ENCODE measurements at regions not wholly inside any gene's neighbourhood (a gene's known extent, or its start where the extent isn't known, plus 50 kb on each side); places are given as distances from the start of the nearest gene placed in this dataset.

- no peak for DNase-seq
- no peak overlapping the region for H3K4me3 ChIP-seq (ENCODE audit: control extremely low read depth in 1 of 5, extremely low read depth in 1 of 5, insufficient read depth in 1 of 5, low read depth in 2 of 5, low read length in 4 of 5)
- H3K9me3 ChIP-seq (ENCODE audit: control extremely low read depth in 1 of 3, control insufficient read depth in 2 of 3, insufficient read depth in 1 of 3, low read length in 2 of 3), result no peaks in the 10 kb centered on the region
- ChIA-PET CTCF (no interaction called here), POLR2A (no interaction called here)
- no peak overlapping the region for H3K27ac ChIP-seq (ENCODE audit: low read length in 2 of 2)
- H3K27me3 ChIP-seq (replicated peaks in 1 of 4; ENCODE audit: control extremely low read depth in 1 of 4, control insufficient read depth in 3 of 4, insufficient read depth in 4 of 4, low read length in 3 of 4), result no peaks in the 10 kb centered on the region
- no peak overlapping the region for H3K27ac Mint-ChIP-seq
- no peak overlapping the region for H3K4me2 ChIP-seq (replicated peaks; ENCODE audit: low read depth, low read length, poor library complexity, severe bottlenecking)
- H4K20me1 ChIP-seq (ENCODE audit: control insufficient read depth, insufficient read depth, low read length, poor library complexity, severe bottlenecking), result no peaks in the 10 kb centered on the region
- no peak overlapping the region for H3K4me3 Mint-ChIP-seq
- peaks cover under 1% of the 10 kb centered on the region for H3K9me3 Mint-ChIP-seq (ENCODE audit: insufficient read depth)
- no peaks in the 10 kb centered on the region for H3K4me1 Mint-ChIP-seq
- 46% methylated on average over 5 of the region's 6 CpGs for WGBS (ENCODE audit: insufficient coverage)
- no peak for ATAC-seq (ENCODE audit: low read depth)
- intact Hi-C loops (cut with micrococcal nuclease), result no loop called here
- no peak overlapping the region for H2AFZ ChIP-seq (ENCODE audit: insufficient read depth, low read depth, low read length, poor library complexity, severe bottlenecking)
- H3K79me2 ChIP-seq (ENCODE audit: control insufficient read depth, insufficient read depth, low read length), result no peaks in the 10 kb centered on the region
- H3K36me3 ChIP-seq (replicated peaks in 1 of 2; ENCODE audit: control extremely low read depth in 1 of 2, control insufficient read depth in 1 of 2, extremely low read depth in 1 of 2, insufficient read depth in 2 of 2, low read length in 1 of 2), result no peaks in the 10 kb centered on the region
- no peak overlapping the region for H3K9ac ChIP-seq (ENCODE audit: low read length)
- TF ChIP-seq EZH2 (IDR thresholded peaks at IDR 0.05; ENCODE audit: borderline replicate concordance, insufficient read depth, low read depth, low read length, poor library complexity, severe bottlenecking), result no peak
- TF ChIP-seq, protein P1, sequence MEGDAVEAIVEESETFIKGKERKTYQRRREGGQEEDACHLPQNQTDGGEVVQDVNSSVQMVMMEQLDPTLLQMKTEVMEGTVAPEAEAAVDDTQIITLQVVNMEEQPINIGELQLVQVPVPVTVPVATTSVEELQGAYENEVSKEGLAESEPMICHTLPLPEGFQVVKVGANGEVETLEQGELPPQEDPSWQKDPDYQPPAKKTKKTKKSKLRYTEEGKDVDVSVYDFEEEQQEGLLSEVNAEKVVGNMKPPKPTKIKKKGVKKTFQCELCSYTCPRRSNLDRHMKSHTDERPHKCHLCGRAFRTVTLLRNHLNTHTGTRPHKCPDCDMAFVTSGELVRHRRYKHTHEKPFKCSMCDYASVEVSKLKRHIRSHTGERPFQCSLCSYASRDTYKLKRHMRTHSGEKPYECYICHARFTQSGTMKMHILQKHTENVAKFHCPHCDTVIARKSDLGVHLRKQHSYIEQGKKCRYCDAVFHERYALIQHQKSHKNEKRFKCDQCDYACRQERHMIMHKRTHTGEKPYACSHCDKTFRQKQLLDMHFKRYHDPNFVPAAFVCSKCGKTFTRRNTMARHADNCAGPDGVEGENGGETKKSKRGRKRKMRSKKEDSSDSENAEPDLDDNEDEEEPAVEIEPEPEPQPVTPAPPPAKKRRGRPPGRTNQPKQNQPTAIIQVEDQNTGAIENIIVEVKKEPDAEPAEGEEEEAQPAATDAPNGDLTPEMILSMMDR (IDR thresholded peaks at IDR 0.05), result no peak
- no peaks in the 10 kb centered on the region for H3K4me1 ChIP-seq (ENCODE audit: control insufficient read depth in 2 of 2, insufficient read depth in 2 of 2, low read length in 2 of 2)
- H3K27me3 Mint-ChIP-seq, result peaks cover 23% of the 10 kb centered on the region
These were observed 311.2 kb downstream of the AACS start for GRCh38 chr12:125376422-125376821.

DNA sequence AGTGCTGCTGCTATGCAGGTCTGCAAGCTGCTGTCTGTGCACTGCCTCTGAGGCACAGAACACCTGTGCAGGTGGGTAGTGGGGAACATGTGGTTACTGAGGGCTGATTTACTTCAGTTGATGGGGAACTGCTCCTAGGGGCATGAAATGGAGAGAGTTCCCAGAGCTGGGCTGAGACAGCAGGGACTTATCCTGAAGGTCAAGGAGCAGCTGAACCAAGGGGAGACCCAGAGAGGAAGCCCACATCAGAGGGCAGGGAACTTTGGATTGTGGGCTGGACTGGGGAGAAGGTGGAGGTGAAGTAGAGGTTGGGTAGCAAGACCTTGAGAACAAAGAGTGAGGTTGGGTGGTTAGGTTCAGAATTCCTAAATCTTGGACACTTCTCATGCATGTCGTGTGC, 311.9 kb downstream of the AACS start:
- H3K27ac ChIP-seq (ENCODE audit: low read length in 2 of 2), result no peak overlapping the region
- no peaks in the 10 kb centered on the region for H3K9me3 ChIP-seq (ENCODE audit: control extremely low read depth in 1 of 3, control insufficient read depth in 2 of 3, insufficient read depth in 1 of 3, low read length in 2 of 3)
- no peak overlapping the region for H3K4me3 Mint-ChIP-seq
- H2AFZ ChIP-seq (ENCODE audit: insufficient read depth, low read depth, low read length, poor library complexity, severe bottlenecking), result no peak overlapping the region
- peaks cover 23% of the 10 kb centered on the region for H3K27me3 Mint-ChIP-seq
- no peak for ATAC-seq (ENCODE audit: low read depth)
- no peaks in the 10 kb centered on the region for H3K4me1 Mint-ChIP-seq
- H3K36me3 ChIP-seq (replicated peaks in 1 of 2; ENCODE audit: control extremely low read depth in 1 of 2, control insufficient read depth in 1 of 2, extremely low read depth in 1 of 2, insufficient read depth in 2 of 2, low read length in 1 of 2), result no peaks in the 10 kb centered on the region
- POLR2A ChIA-PET, result no interaction called here
- CTCF ChIA-PET, result no interaction called here
- no peak overlapping the region for H3K4me3 ChIP-seq (ENCODE audit: control extremely low read depth in 1 of 5, extremely low read depth in 1 of 5, insufficient read depth in 1 of 5, low read depth in 2 of 5, low read length in 4 of 5)
- no peaks in the 10 kb centered on the region for H4K20me1 ChIP-seq (ENCODE audit: control insufficient read depth, insufficient read depth, low read length, poor library complexity, severe bottlenecking)
- WGBS (ENCODE audit: insufficient coverage), result no CpG with 5 or more reads among the region's 1 CpG
- peaks cover 3% of the 10 kb centered on the region for H3K9me3 Mint-ChIP-seq (ENCODE audit: insufficient read depth)
- intact Hi-C loops (cut with micrococcal nuclease), result no loop called here
- TF ChIP-seq, protein P1 (IDR thresholded peaks at IDR 0.05), result no peak
- H3K27ac Mint-ChIP-seq, result no peak overlapping the region
- H3K27me3 ChIP-seq (replicated peaks in 1 of 4; ENCODE audit: control extremely low read depth in 1 of 4, control insufficient read depth in 3 of 4, insufficient read depth in 4 of 4, low read length in 3 of 4), result no peaks in the 10 kb centered on the region
- no peaks in the 10 kb centered on the region for H3K79me2 ChIP-seq (ENCODE audit: control insufficient read depth, insufficient read depth, low read length)
- H3K4me2 ChIP-seq (replicated peaks; ENCODE audit: low read depth, low read length, poor library complexity, severe bottlenecking), result no peak overlapping the region
- H3K9ac ChIP-seq (ENCODE audit: low read length), result no peak overlapping the region
- H3K4me1 ChIP-seq (ENCODE audit: control insufficient read depth in 2 of 2, insufficient read depth in 2 of 2, low read length in 2 of 2), result no peaks in the 10 kb centered on the region
- DNase-seq, result no peak

All from B cell (primary cell).